Cardiac muscle cell (in vitro differentiated cells and primary cell): ENCODE measurements at regions not wholly inside any gene's neighbourhood (a gene's known extent, or its start where the extent isn't known, plus 50 kb on each side); places are given as distances from the start of the nearest gene placed in this dataset.

ENCODE experiments used
- DNase-seq, 2 donors: peaks; one replicate each; pipeline versions ENCODE4 v3.0.0 to v3.0.0-alpha.2; 2010 to 2017; ENCODE audit warnings: low read depth in 1 of 2, low spot score in 1 of 2
- H3K27ac ChIP-seq: fragments of 200-600 bp; sonication (generic); 2 replicates; pipeline ENCODE4 v1.5.1; 2016
- H3K27me3 ChIP-seq: fragments of 200-600 bp; sonication (generic); 2 replicates; pipeline ENCODE4 v1.6.0; 2016; ENCODE audit warnings: control low read depth
- H3K36me3 ChIP-seq: fragments of 200-600 bp; sonication (generic); 2 replicates; pipeline ENCODE4 v1.5.1; 2016; ENCODE audit warnings: control low read depth
- H3K4me1 ChIP-seq: fragments of 200-600 bp; sonication (generic); 2 replicates; pipeline ENCODE4 v1.8.1; 2017; ENCODE audit warnings: low read depth, mild to moderate bottlenecking, mixed run types
- H3K4me3 ChIP-seq: fragments of 200-600 bp; sonication (generic); 2 replicates; pipeline ENCODE4 v1.5.1; 2016; ENCODE audit warnings: mild to moderate bottlenecking
- H3K9me3 ChIP-seq: fragments of 200-600 bp; sonication (generic); 2 replicates; pipeline ENCODE4 v1.5.1; 2017; ENCODE audit warnings: low read depth, mild to moderate bottlenecking, control low read depth
- CTCF ChIP-seq: IDR thresholded peaks from 2 replicates; pipeline ENCODE4 v1.5.1; 2012; ENCODE audit warnings: low read depth, mild to moderate bottlenecking, low read length

GRCh38 chr19:29048873-29049272 is 164.1 kb downstream of the UQCRFS1 start:
- H3K4me1 ChIP-seq = no peaks in the 10 kb centered on the region
- no peak for TF ChIP-seq CTCF
- no peaks in the 10 kb centered on the region for H3K27me3 ChIP-seq
- H3K36me3 ChIP-seq = no peaks in the 10 kb centered on the region
- H3K27ac ChIP-seq = no peak overlapping the region
- DNase-seq = no peak
- no peaks in the 10 kb centered on the region for H3K9me3 ChIP-seq
- no peak overlapping the region for H3K4me3 ChIP-seq

- Histone ChIP-seq H3K4me1 (no peaks in the 10 kb centered on the region), H3K36me3 (no peaks in the 10 kb centered on the region), H3K27me3 (no peaks in the 10 kb centered on the region), H3K4me3 (no peak overlapping the region), H3K27ac (no peak overlapping the region), H3K9me3 (no peaks in the 10 kb centered on the region)
- TF ChIP-seq CTCF = no peak
- DNase-seq = no peak
These were observed 167.2 kb downstream of the UQCRFS1 start for GRCh38 chr19:29045679-29046254.

- no peak for TF ChIP-seq CTCF
These were observed 168.9 kb downstream of the UQCRFS1 start for GRCh38 chr19:29044037-29044436.

DNA sequence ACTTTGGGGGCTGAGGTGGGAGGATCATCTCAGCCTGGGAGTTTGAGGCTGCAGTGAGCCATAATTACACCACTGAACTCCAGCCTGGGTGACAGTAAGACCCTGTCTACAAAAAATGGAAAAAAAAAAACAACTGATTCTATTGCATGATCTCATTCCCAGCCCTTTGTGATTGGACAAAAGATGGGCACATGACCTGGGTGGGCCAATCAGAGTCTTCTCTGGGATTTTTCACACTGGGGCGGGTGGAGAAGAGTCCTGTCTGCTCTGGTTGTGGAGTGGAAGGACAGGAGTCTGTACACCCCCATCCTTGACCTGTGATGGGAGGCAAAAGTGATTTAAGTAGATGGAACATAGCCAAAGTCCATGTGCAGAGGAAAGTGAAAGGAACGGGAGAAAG is 170.5 kb downstream of the UQCRFS1 start:
- H3K9me3 ChIP-seq = no peaks in the 10 kb centered on the region
- TF ChIP-seq CTCF = no peak
- no peak for DNase-seq

More at GRCh38 chr19:29044037-29044436, 168.9 kb downstream of the UQCRFS1 start:
- Histone ChIP-seq H3K36me3 (no peaks in the 10 kb centered on the region), H3K9me3 (no peaks in the 10 kb centered on the region), H3K4me3 (no peak overlapping the region), H3K4me1 (no peaks in the 10 kb centered on the region), H3K27me3 (no peaks in the 10 kb centered on the region), H3K27ac (no peak overlapping the region)
- DNase-seq = no peak

GRCh38 chr19:29040951-29041350 is 172.0 kb downstream of the UQCRFS1 start:
- no peak overlapping the region for H3K27ac ChIP-seq

More for the DNA sequence above, 170.5 kb downstream of the UQCRFS1 start:
- H3K27ac ChIP-seq = no peak overlapping the region
- no peaks in the 10 kb centered on the region for H3K36me3 ChIP-seq
- no peak overlapping the region for H3K4me3 ChIP-seq
- no peaks in the 10 kb centered on the region for H3K27me3 ChIP-seq
- H3K4me1 ChIP-seq = no peaks in the 10 kb centered on the region

More at GRCh38 chr19:29040951-29041350, 172.0 kb downstream of the UQCRFS1 start:
- no peak for TF ChIP-seq CTCF
- no peak overlapping the region for H3K4me3 ChIP-seq
- H3K4me1 ChIP-seq = no peaks in the 10 kb centered on the region
- no peak for DNase-seq
- H3K27me3 ChIP-seq = no peaks in the 10 kb centered on the region
- H3K9me3 ChIP-seq = no peaks in the 10 kb centered on the region
- H3K36me3 ChIP-seq = no peaks in the 10 kb centered on the region
